H1 (cell line): ENCODE measurements at regions not wholly inside any gene's neighbourhood (a gene's known extent, or its start where the extent isn't known, plus 50 kb on each side); places are given as distances from the start of the nearest gene placed in this dataset.

Source experiments
- CHD7 ChIP-seq: fragments of 300-600 bp; sonication (generic); IDR thresholded peaks from 2 replicates; pipeline ENCODE4 v1.7.1; 2012; ENCODE audit warnings: low read length, moderate library complexity, mild to moderate bottlenecking, inconsistent platforms; ENCODE audit not compliant: insufficient replicate concordance
- POLR2A ChIP-seq, 2 experiments: IDR thresholded peaks; 1 replicate in 1 of 2; 2 replicates in 1 of 2; pipeline ENCODE4 v1.6.1; 2011; ENCODE audit warnings: low read depth in 2 of 2, low read length in 2 of 2, mild to moderate bottlenecking in 2 of 2; ENCODE audit errors: control extremely low read depth in 1 of 2
- SUZ12 ChIP-seq: fragments of 200-600 bp; sonication (generic); IDR thresholded peaks from 2 replicates; pipeline ENCODE4 v1.6.1; 2012; ENCODE audit warnings: mild to moderate bottlenecking, inconsistent platforms, low read length, moderate library complexity, mixed read lengths

- TF ChIP-seq CHD7 (no peak), SUZ12 (no peak), POLR2A (IDR thresholded peaks at IDR 0.05; ENCODE audit: control extremely low read depth in 1 of 2, low read depth in 2 of 2, low read length in 2 of 2) (no peak)
These were observed 345.8 kb upstream of the GRID2 start (continued) for GRCh38 chr4:91957963-91958362.
